ENCODE measurements at regions not wholly inside any gene's neighbourhood (a gene's known extent, or its start where the extent isn't known, plus 50 kb on each side); places are given as distances from the start of the nearest gene placed in this dataset.

DNA sequence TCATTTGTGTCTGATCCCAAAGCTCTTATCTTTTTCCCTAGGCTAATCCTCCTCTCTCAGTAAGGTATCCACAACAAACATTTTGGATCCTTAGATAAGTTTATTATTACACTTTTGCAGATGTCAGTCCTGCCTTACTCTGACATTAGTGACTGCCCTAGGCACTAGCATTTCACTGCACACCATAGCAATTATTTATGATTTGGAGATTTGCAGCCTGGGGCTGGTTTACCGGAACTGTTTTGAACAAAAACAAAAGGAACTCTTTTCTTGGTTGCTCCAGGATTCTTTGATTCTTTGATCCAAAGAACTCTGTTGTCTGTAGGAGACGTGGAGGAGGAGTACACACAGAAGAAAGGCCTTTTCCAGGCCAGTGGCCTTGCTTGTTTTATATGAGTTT is 80.4 kb downstream of the EDNRB start:
- no peak for DNase-seq

- no peak for DNase-seq
Measured at GRCh38 chr13:77836423-77836822, 82.2 kb downstream of the EDNRB start.

GRCh38 chr13:77833331-77833863 is 85.2 kb downstream of the EDNRB start:
- DNase-seq: no peak

DNA sequence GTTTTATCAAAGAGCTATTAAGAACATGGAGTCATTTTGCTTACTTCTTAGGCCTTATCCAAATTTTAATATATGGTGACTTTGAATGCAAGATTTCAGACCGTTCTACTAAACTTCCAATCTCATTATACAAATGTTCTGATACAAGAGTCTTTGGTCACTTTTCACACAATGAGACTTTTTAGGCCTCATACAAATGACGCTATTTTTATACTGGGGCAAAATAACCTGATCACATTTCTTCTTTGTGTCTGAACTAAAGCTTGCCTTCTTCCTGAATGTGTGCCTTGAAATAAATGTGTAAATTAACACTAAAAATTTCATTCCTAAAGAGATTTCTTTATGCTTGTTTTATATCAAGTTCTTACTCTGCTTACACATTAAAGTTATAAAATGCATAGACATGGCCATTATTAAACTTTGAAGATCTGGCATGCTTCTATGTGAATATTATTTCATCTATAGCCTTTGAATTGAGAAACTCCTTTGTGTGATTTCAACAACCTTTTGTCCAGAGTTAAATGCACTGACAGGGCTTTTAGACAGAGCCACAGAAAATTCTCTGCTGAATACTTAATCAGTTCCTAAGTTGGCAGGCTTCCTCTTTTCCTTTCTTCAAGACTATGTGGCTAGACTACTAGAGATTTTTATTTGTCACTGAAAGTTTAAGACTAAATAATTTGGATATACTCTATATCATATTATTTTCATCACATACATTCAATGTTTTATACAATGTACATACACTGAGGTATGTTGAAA is 86.1 kb downstream of the EDNRB start:
- no peak for DNase-seq

GRCh38 chr13:77831866-77832265 is 86.8 kb downstream of the EDNRB start:
- DNase-seq: no peak

GRCh38 chr13:77829963-77830362 is 88.7 kb downstream of the EDNRB start:
- no peak for DNase-seq

- DNase-seq: peak; percentile 17
Measured at GRCh38 chr13:77828799-77829198, 89.8 kb downstream of the EDNRB start.

- no peak for DNase-seq
Measured at GRCh38 chr13:77827332-77827731, 91.3 kb downstream of the EDNRB start.

DNA sequence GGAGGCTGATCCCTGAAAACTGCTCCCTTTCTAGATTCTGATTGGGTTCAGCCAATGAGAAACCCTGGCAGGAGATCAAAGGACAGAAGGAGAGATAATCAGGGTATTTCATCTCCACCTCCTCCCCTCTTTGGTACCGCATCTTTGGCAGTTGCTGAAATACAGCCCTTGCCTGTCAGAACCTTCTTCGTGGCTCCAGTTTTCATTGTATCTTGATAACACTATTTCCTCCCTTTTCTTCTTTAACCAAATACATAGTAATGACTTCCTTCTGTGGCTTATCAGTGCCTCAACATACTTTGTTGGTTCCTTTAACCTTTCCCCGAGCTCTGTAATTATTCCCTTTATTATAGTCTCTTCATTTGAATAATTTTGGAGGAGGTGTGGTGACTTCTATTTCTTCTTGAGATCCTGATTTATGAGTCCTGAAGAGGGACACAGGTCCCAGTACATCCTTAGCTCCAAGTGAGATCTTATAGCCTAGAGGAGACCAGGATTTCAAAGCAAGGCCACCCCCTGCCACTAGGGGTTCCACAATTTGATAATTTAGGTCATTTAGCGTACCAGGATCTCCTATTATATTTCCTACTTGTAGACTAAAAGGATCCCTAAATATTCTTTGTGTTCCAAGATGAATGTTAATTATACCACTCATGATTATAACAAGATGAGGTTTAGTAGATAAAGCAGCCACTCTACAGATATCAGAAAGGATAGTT is 98.0 kb downstream of the EDNRB start:
- DNase-seq: no peak

GRCh38 chr13:77817521-77817920 is 101.1 kb downstream of the EDNRB start:
- no peak for DNase-seq

DNA sequence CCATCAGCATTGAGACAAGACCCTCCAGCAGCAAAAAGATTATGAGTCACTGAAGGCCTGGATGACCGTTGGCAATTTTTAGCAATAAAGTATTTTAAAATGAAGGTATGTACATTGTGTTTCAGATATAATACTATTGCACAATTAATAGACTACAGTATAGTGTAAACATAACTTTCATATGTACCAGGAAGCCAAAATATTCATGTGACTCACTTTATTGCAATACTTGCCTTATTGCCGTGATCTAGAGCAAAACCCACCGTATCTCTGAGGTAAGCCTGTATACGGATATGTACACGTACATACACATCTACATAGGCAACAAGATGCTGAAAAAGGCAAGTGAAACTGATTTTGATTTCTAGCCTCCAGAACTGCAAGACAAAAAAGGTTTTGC is 103.3 kb downstream of the EDNRB start:
- no peak for DNase-seq
